ENCODE measurements at regions not wholly inside any gene's neighbourhood (a gene's known extent, or its start where the extent isn't known, plus 50 kb on each side); places are given as distances from the start of the nearest gene placed in this dataset.

DNA sequence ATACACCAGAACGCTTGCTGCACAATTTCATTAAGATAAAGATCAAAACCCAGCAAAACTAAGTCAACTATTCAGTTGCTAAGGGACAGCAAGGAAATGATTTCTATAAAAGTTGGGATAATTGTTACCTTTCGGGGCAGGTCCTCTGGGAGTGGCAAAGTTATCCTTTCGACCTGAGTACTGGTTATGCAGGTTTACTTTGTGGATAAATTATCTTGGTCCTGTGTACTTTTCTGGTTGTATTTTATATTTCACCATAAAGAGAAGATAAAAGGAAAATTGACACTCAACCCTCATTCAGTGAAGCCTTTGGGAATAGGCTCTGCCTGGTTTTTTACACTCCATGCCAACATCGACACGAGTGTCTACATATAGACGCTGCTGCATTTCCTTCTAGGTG lies 146.5 kb downstream of the SYK start:
- DNase-seq (ENCODE audit: low read depth) = no peak

DNA sequence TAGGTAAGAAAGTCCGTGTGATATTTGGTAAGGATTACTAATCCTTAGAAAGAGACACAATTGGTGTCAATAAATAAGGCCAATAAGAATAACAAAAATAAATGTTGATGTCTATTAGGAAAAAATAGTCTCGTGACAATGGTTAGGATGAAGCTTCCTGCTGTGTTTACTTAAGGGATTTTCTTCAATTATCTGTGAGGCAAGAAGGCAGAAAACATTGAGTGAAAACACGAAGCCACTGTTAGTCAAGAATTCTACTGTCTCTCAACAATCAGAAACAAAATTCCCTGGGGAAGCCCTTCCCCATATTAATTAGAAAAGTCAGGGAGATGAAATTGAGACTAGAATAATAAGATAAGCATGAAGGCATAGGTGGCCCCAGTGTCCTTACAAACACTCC lies 149.0 kb downstream of the SYK start:
- H3K4me3 ChIP-seq (ENCODE audit: low read depth, low read length) = no peak overlapping the region
- no peak for DNase-seq (ENCODE audit: low read depth)
- TF ChIP-seq, protein P1, sequence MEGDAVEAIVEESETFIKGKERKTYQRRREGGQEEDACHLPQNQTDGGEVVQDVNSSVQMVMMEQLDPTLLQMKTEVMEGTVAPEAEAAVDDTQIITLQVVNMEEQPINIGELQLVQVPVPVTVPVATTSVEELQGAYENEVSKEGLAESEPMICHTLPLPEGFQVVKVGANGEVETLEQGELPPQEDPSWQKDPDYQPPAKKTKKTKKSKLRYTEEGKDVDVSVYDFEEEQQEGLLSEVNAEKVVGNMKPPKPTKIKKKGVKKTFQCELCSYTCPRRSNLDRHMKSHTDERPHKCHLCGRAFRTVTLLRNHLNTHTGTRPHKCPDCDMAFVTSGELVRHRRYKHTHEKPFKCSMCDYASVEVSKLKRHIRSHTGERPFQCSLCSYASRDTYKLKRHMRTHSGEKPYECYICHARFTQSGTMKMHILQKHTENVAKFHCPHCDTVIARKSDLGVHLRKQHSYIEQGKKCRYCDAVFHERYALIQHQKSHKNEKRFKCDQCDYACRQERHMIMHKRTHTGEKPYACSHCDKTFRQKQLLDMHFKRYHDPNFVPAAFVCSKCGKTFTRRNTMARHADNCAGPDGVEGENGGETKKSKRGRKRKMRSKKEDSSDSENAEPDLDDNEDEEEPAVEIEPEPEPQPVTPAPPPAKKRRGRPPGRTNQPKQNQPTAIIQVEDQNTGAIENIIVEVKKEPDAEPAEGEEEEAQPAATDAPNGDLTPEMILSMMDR (conservative IDR thresholded peaks at IDR 0.05; ENCODE audit: low read depth, low read length) = no peak

More for the DNA sequence above, 146.5 kb downstream of the SYK start:
- H3K4me3 ChIP-seq (ENCODE audit: low read depth, low read length) = no peak overlapping the region
- TF ChIP-seq, protein P1 (conservative IDR thresholded peaks at IDR 0.05; ENCODE audit: low read depth, low read length) = no peak

DNA sequence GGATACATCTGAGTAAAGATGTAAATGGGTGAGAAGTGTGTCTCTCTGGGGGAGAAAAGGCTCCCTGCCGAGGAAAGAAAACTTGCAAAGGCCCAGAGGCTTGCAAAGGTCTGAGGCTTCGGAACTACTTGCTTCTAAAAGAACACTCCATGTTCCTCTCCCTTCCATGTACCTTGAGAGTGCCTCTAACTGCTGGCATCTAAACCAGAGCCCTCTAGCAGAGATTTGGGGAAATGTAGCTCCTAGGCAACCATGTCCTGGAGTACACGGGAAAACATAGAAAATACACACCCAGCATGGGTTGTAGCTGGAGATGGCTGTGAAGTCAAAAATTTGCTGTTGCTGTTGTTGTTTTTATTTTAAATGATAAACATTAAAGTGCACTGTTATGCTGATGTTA lies 151.6 kb downstream of the SYK start:
- DNase-seq (ENCODE audit: low read depth) = no peak
- TF ChIP-seq, protein P1 (conservative IDR thresholded peaks at IDR 0.05; ENCODE audit: low read depth, low read length) = no peak

DNA sequence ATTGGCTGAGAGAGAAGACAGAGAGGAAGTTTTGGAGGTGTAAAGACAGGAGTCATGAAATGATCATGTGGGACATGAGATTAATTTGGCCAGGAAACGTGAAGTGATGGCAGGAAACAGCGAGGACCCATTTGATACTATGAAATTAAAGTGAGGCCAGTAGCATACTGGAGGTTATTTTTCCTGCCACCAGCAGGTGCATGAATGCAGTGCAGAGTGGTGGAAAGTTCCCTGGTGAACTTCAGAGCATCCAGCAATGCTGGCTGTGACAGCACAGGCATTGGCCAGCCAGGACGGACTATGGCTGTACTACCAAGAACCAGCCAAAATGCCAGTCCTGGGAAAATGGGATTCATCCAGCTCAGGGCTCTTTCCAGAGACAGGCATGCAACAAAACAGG lies 152.2 kb downstream of the SYK start:
- no peak for DNase-seq (ENCODE audit: low read depth)
- TF ChIP-seq, protein P1 (conservative IDR thresholded peaks at IDR 0.05; ENCODE audit: low read depth, low read length) = peak; percentile 7
- no peak overlapping the region for H3K4me3 ChIP-seq (ENCODE audit: low read depth, low read length)

More for the DNA sequence above, 151.6 kb downstream of the SYK start:
- H3K4me3 ChIP-seq (ENCODE audit: low read depth, low read length) = no peak overlapping the region

DNA sequence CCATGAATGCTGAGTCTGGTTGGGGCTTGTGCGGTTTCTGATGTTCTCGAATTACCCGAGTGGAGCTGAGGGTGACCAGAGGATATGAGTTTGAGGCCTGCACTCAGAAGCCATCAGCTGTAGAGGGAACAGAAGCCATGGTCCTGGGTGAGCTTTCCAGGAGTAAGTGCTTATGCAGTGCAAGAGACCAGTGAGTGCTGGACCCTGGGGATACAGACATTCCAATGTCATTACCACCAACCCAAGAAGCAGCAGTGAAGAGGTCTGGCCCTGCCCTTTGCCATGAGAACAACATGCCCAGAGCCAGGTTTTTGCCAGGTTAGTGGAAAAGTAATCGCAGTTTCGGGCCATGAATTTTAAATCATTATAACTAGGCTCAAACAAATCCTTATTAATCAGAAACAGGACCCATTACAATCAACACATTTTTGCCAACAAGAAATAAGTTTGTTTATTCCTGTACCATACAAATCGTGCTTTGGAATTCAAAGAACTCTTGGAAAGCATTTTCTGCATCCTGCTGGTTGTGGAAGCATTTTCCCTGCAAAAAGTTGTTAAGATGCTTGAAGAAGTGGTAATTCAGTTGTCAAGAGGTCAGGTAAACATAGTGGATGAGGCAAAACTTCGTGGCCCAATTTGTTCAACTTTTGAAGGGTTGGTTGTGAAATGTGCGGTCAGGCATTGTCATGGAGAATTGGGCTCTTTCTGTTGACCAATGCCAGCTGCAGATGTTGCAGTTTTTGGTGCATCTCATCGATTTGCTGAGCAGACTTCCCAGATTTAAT lies 154.6 kb downstream of the SYK start:
- TF ChIP-seq, protein P1 (conservative IDR thresholded peaks at IDR 0.05; ENCODE audit: low read depth, low read length) = no peak
- no peak overlapping the region for H3K4me3 ChIP-seq (ENCODE audit: low read depth, low read length)
- no peak for DNase-seq (ENCODE audit: low read depth)

DNA sequence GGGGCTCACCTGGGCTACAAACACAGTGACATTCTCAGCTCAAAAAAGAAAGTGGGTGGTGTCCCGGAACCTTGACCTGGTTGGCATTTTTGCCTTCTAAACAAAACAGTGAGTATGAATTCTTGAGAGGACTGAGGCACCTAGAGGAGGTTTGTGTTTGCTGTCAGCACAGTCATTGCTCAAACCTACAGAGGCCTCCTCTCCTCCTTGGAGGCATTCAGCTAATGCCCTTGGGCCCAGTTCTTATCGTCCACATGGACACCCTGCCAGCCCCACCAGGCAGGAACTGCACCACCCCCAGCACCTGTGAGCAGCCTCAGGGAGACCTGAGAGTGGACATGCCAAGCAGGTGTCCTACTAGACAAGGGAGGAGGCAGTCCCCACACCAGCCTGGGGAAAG lies 156.7 kb downstream of the SYK start:
- H3K4me3 ChIP-seq (ENCODE audit: low read depth, low read length) = no peak overlapping the region
- TF ChIP-seq, protein P1 (conservative IDR thresholded peaks at IDR 0.05; ENCODE audit: low read depth, low read length) = no peak
- DNase-seq (ENCODE audit: low read depth) = no peak

DNA sequence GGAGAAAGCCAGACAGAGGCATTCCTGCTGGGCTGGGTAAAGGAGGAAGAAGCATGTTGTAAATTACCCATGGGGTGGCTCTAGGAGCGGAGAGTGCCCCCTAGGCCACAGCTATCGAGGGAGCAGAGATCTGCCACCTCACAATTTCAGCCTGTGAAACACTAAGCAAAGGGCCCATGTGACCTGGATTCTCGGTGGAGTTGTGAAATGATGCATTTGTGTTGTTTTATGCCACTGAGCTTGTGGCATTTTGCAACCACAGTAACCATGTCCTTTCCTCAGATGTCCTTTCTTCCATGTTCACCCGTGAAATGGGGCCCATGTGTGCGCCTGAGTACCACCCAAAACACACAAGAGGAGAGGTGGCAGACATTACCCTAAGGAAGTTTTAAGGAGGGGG lies 159.3 kb downstream of the SYK start:
- H3K4me3 ChIP-seq (ENCODE audit: low read depth, low read length) = no peak overlapping the region
- DNase-seq (ENCODE audit: low read depth) = no peak
- TF ChIP-seq, protein P1 (conservative IDR thresholded peaks at IDR 0.05; ENCODE audit: low read depth, low read length) = peak; percentile 13

Data from epithelial cell of proximal tubule (primary cell).